Fibroblast of mammary gland (primary cell): ENCODE measurements at regions not wholly inside any gene's neighbourhood (a gene's known extent, or its start where the extent isn't known, plus 50 kb on each side); places are given as distances from the start of the nearest gene placed in this dataset.

ENCODE experiments used
- DNase-seq: peaks from one replicate; pipeline ENCODE4 v3.0.0-alpha.2; 2010; ENCODE audit warnings: low read depth
- H3K4me3 ChIP-seq: 2 replicates; pipeline ENCODE4 v1.5.1; 2011; ENCODE audit warnings: low read depth, mild to moderate bottlenecking, low read length, moderate library complexity; ENCODE audit not compliant: control insufficient read depth
- CTCF ChIP-seq: conservative IDR thresholded peaks from 2 replicates; pipeline ENCODE4 v1.5.1; 2011; ENCODE audit warnings: low read depth, low read length, inconsistent platforms; ENCODE audit not compliant: control insufficient read depth, insufficient read depth

DNA sequence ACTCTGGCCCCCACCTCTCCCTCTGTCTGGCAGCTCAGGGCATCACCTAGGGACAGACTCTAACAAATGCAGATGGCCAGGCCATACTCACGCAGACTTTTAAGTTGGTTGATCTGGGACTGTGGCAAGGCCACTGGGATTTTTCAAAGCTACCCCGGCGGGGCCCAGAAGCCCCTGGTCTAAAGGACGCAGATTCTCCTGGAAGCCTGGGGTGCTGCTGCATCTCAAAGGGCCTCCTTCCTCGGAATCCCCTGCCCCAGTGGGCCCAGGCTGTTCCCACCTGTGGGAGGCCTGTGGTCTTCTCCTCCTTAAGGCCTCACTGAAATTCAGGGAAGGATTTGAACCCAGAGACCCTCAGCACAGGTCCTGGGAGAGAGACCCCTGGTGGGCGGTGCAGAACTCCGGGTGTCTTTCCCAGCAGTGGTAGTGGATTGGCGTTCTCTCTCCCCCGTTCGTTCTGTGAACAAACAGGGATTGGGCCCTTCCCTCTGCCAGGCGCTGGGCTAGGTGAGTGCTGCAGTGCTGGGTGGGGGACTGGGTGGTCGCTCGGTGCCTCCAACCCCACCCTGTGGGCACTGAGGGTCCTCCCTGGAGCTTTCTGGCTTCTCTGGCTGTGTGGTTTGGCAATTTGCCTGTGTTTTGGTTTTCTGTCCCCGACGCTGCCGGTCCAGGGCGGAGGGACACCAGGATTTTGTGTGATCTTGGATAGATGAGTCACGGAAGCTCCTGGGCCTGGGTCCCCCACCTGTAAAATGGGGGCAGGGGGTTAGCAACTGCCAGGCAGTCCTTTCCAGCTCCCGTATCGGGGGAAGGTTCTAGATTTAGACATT is 160.5 kb upstream of the GSE1 start:
- H3K4me3 ChIP-seq: no peak overlapping the region
- DNase-seq: no peak
- TF ChIP-seq CTCF: no peak

GRCh38 chr16:85453194-85453678 is 159.9 kb upstream of the GSE1 start:
- no peak for DNase-seq
- TF ChIP-seq CTCF: no peak

GRCh38 chr16:85453703-85454102 is 159.4 kb upstream of the GSE1 start:
- TF ChIP-seq CTCF: no peak
- no peak overlapping the region for H3K4me3 ChIP-seq
- no peak for DNase-seq

More at GRCh38 chr16:85453194-85453678, 159.9 kb upstream of the GSE1 start:
- H3K4me3 ChIP-seq: no peak overlapping the region

GRCh38 chr16:85454171-85454872 is 158.8 kb upstream of the GSE1 start:
- TF ChIP-seq CTCF: no peak
- H3K4me3 ChIP-seq: no peak overlapping the region
- DNase-seq: peak; percentile 33

DNA sequence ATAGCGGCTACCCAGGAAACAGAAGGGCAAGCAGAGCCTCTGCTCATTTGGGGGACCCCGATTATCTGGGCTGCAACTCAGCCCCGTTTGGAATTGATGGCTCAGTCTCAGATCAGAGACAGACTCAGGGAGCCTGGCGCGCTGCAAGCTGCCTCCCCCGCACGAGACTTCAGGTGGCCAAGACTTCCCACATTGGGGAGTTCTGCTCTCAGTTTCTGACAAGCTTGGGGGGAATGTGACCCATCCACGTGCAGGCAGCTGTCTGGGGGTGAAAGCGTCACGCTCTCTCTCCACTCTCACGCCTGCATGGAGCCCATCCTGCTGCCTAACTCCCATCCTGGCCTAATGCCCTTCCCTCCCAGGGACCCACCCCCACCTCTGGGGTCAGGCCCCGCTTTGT is 157.6 kb upstream of the GSE1 start:
- TF ChIP-seq CTCF: no peak
- H3K4me3 ChIP-seq: no peak overlapping the region
- no peak for DNase-seq

GRCh38 chr16:85457366-85457765 is 155.8 kb upstream of the GSE1 start:
- no peak for TF ChIP-seq CTCF
- no peak for DNase-seq
- no peak overlapping the region for H3K4me3 ChIP-seq
